Activated T-helper 2 cell treated with anti-CD3 and anti-CD28 coated beads, Interferon-gamma antibody, Interleukin-2, Interleukin-4, amounts not matched to agents 10 μg/mL and 5 μg/mL and 100 μg/mL, durations not matched to agents 14 hours and 24 hours and 36 hours (primary cell): ENCODE measurements at regions not wholly inside any gene's neighbourhood (a gene's known extent, or its start where the extent isn't known, plus 50 kb on each side); places are given as distances from the start of the nearest gene placed in this dataset.

Source experiments
- DNase-seq: peaks from one replicate; pipeline ENCODE4 v3.0.0; 2021; ENCODE audit warnings: low spot score
- H3K27ac Mint-ChIP-seq: one replicate; pipeline ENCODE4 v1.8.0; 2021; ENCODE audit warnings: mixed read lengths
- H3K27me3 Mint-ChIP-seq: one replicate; pipeline ENCODE4 v1.8.0; 2021; ENCODE audit warnings: low read depth, mixed read lengths
- H3K36me3 Mint-ChIP-seq: one replicate; pipeline ENCODE4 v1.8.0; 2021; ENCODE audit warnings: low read depth, mixed read lengths
- H3K4me1 Mint-ChIP-seq: one replicate; pipeline ENCODE4 v1.8.0; 2021; ENCODE audit warnings: low read depth, mixed read lengths
- H3K4me3 Mint-ChIP-seq: one replicate; pipeline ENCODE4 v1.8.0; 2021; ENCODE audit warnings: low read depth, mild to moderate bottlenecking, moderate library complexity, mixed read lengths
- H3K9me3 Mint-ChIP-seq: one replicate; pipeline ENCODE4 v1.8.0; 2021; ENCODE audit warnings: mixed read lengths
- intact Hi-C: fragments of 100-400 bp; cut with micrococcal nuclease; formaldehyde crosslinking; loops from one replicate; pipeline ENCODE4 v1.15.1; 2023

DNA sequence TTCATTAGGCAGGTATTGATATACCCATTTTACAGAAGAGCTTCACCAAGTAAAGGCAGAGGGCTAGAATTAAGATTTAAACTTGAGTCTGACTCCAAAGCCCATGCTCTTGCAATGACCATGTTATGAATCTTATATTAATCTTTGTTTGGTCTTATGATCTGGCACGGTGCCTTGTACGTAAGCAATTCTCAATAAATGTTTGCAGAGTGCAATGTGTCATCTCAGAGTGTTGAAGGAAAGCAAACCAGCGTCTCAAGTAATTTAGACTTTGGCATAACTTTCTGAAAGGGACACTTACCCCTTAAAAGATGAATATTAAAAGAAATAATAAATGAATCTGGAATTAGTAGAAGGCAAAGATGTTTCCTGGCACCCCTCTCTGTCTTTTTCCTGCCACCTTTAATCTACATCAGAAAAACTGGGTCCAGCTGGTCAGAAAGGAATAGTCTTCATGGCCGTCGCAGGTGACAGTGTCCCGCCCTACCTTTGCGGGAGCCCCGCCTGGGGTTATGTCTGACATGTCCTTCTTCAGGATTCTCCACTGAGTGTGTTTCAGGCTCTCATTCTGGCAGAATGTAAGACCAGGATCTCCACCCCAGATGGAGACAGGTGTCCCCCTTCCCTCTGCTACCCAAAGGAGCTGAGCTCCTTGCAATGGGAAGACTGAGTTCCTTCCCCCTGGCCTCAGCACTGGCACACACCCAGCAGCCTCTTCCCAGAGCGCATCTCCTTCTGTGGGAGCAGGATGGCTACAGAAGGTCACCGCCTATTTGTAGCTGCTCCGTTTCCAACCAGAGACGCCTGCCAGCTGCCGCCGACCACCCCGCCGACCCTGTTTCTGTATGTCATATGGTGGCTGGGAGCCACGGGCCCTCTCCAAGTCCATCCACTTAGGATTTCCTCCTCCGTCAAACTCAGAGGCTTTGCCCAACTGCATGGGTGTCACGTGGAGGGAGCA, 266.3 kb upstream of the ECI2 start:
- Mint-ChIP-seq H3K27me3 (no peaks in the 10 kb centered on the region), H3K4me1 (no peaks in the 10 kb centered on the region), H3K9me3 (no peaks in the 10 kb centered on the region), H3K36me3 (no peaks in the 10 kb centered on the region), H3K4me3 (no peak overlapping the region), H3K27ac (no peak overlapping the region)
- intact Hi-C loops = no loop called here
- no peak for DNase-seq

DNA sequence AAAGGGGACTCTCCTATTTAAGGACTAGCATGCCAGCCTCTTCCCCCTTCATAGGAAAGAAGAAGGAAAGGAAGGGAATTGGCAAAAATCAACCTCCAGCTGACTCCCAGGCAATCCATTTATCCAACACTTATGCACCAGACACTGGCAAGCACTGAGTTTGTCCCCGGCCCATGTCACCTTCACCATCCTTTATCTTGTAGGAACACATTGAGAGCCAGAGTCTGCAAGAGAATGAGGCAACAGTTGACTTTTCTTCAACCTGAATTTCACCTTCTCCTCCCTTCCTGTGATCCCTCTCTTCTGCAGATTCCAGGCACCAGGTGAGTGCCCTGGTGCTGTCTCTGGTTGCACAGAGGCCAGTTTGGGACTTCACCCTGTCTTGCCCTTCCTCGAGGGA, 264.3 kb upstream of the ECI2 start:
- no peak overlapping the region for H3K4me3 Mint-ChIP-seq
- no peak for DNase-seq
- H3K27me3 Mint-ChIP-seq = peaks cover 3% of the 10 kb centered on the region
- H3K4me1 Mint-ChIP-seq = no peaks in the 10 kb centered on the region
- H3K36me3 Mint-ChIP-seq = no peaks in the 10 kb centered on the region
- H3K9me3 Mint-ChIP-seq = no peaks in the 10 kb centered on the region
- no peak overlapping the region for H3K27ac Mint-ChIP-seq
- intact Hi-C loops = no loop called here

DNA sequence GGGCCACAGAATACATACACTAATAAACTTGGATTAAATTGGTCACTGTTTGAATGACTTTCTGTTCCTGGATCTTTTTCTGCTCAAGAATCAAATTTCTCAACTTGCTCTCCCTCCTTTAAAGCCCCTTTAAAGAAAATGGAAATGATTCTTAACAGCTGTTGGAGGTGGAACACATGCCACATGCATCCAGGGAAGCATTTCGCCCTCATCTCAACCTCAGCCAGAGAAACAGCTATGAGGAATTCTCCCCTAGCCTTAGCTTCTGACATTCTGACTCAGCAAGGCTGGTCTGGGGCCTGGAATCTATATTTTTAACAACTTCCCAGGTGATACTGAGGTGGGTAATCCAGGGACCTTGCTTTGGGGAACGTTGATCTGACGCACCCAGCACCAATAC, 263.4 kb upstream of the ECI2 start:
- no peak for DNase-seq

DNA sequence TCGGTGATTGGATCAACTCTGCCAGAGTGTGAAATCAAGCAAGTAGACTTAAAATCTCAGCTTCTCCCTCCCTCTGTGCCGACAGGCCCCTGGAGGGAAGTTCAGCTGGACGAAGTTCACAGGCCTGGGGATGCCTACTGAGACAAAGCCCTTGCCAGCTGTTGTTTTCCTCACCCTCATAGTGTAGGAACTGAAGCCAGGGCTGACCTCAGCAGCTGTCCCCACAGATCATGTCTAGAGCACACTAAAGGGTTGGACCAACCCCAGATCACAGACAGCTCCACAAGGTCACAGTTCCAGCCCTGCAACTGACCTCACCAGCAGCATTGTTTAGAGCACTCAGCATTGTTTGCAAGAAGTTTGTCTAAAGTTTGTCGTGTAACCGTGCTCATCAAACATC, 261.9 kb upstream of the ECI2 start:
- H3K4me1 Mint-ChIP-seq = no peaks in the 10 kb centered on the region
- H3K27me3 Mint-ChIP-seq = peaks cover 6% of the 10 kb centered on the region
- no peak overlapping the region for H3K4me3 Mint-ChIP-seq

More for the DNA sequence above, 263.4 kb upstream of the ECI2 start:
- Mint-ChIP-seq H3K4me3 (no peak overlapping the region), H3K36me3 (no peaks in the 10 kb centered on the region), H3K9me3 (no peaks in the 10 kb centered on the region), H3K4me1 (no peaks in the 10 kb centered on the region), H3K27me3 (peaks cover 6% of the 10 kb centered on the region), H3K27ac (no peak overlapping the region)
- intact Hi-C loops = no loop called here

GRCh38 chr6:4396044-4396443, 260.7 kb upstream of the ECI2 start:
- intact Hi-C loops = no loop called here
- no peak overlapping the region for H3K27ac Mint-ChIP-seq
- H3K4me1 Mint-ChIP-seq = no peaks in the 10 kb centered on the region
- peaks cover 6% of the 10 kb centered on the region for H3K27me3 Mint-ChIP-seq
- H3K36me3 Mint-ChIP-seq = no peaks in the 10 kb centered on the region
- no peaks in the 10 kb centered on the region for H3K9me3 Mint-ChIP-seq
- no peak for DNase-seq
- no peak overlapping the region for H3K4me3 Mint-ChIP-seq

More for the DNA sequence above, 261.9 kb upstream of the ECI2 start:
- DNase-seq = no peak
- Mint-ChIP-seq H3K36me3 (no peaks in the 10 kb centered on the region), H3K9me3 (no peaks in the 10 kb centered on the region), H3K27ac (no peak overlapping the region)
- intact Hi-C loops = no loop called here

- no peaks in the 10 kb centered on the region for H3K36me3 Mint-ChIP-seq
- no peak overlapping the region for H3K4me3 Mint-ChIP-seq
- H3K9me3 Mint-ChIP-seq = no peaks in the 10 kb centered on the region
- no peak for DNase-seq
- peaks cover 6% of the 10 kb centered on the region for H3K27me3 Mint-ChIP-seq
- no peaks in the 10 kb centered on the region for H3K4me1 Mint-ChIP-seq
- H3K27ac Mint-ChIP-seq = no peak overlapping the region
- intact Hi-C loops = no loop called here
Observed at GRCh38 chr6:4395386-4395785, 260.0 kb upstream of the ECI2 start.

- Mint-ChIP-seq H3K27me3 (peaks cover 6% of the 10 kb centered on the region), H3K9me3 (no peaks in the 10 kb centered on the region), H3K27ac (no peak overlapping the region), H3K36me3 (no peaks in the 10 kb centered on the region), H3K4me3 (no peak overlapping the region), H3K4me1 (no peaks in the 10 kb centered on the region)
- intact Hi-C loops = no loop called here
- DNase-seq = no peak
Observed at GRCh38 chr6:4394786-4395185, 259.4 kb upstream of the ECI2 start.

- Mint-ChIP-seq H3K4me1 (no peaks in the 10 kb centered on the region), H3K9me3 (peaks cover 11% of the 10 kb centered on the region), H3K4me3 (no peak overlapping the region), H3K36me3 (peaks cover 3% of the 10 kb centered on the region), H3K27me3 (no peaks in the 10 kb centered on the region), H3K27ac (no peak overlapping the region)
- no peak for DNase-seq
- intact Hi-C loops = no loop called here
Observed at GRCh38 chr6:4388675-4389074, 253.3 kb upstream of the ECI2 start.

- intact Hi-C loops = no loop called here
- Mint-ChIP-seq H3K9me3 (peaks cover 18% of the 10 kb centered on the region), H3K4me3 (no peak overlapping the region), H3K27ac (no peak overlapping the region), H3K4me1 (no peaks in the 10 kb centered on the region), H3K36me3 (peaks cover 3% of the 10 kb centered on the region), H3K27me3 (no peaks in the 10 kb centered on the region)
- no peak for DNase-seq
Observed at GRCh38 chr6:4384656-4385055, 249.3 kb upstream of the ECI2 start.

- Mint-ChIP-seq H3K27me3 (no peaks in the 10 kb centered on the region), H3K4me3 (no peak overlapping the region), H3K36me3 (peaks cover 3% of the 10 kb centered on the region), H3K4me1 (no peaks in the 10 kb centered on the region), H3K9me3 (peaks cover 18% of the 10 kb centered on the region), H3K27ac (no peak overlapping the region)
- DNase-seq = no peak
- intact Hi-C loops = no loop called here
Observed at GRCh38 chr6:4383910-4384638, 248.7 kb upstream of the ECI2 start.

DNA sequence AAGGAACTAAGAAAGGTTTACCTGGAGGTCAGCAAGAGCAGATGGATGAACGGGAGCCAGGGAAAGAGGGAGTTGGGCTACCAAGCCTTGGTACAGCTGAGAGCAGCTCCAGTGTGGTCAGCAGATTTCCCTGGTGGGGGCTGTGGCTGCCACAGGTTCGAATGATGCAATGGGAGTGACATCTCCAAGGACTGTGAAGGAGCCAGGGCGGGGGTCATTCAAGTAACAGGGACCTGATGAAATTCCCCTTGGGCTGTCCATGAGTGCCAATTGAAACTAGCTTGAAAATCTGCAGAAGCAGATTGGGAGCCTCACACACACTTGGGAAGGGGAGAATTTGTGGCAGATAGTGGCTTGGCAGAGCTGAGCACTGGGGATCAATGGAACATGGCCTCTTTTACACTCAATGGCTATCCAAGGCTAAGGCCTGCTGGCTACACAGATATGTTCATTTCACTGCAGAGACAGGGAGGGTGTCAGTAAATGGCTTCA, 247.0 kb upstream of the ECI2 start:
- Mint-ChIP-seq H3K4me1 (no peaks in the 10 kb centered on the region), H3K4me3 (no peak overlapping the region), H3K36me3 (peaks cover 3% of the 10 kb centered on the region)

GRCh38 chr6:4381381-4381780, 246.0 kb upstream of the ECI2 start:
- Mint-ChIP-seq H3K36me3 (peaks cover 3% of the 10 kb centered on the region), H3K27ac (no peak overlapping the region), H3K4me1 (no peaks in the 10 kb centered on the region), H3K4me3 (no peak overlapping the region), H3K27me3 (no peaks in the 10 kb centered on the region), H3K9me3 (peaks cover 18% of the 10 kb centered on the region)
- intact Hi-C loops = no loop called here
- no peak for DNase-seq

More for the DNA sequence above, 247.0 kb upstream of the ECI2 start:
- H3K27me3 Mint-ChIP-seq = no peaks in the 10 kb centered on the region
- DNase-seq = no peak
- intact Hi-C loops = no loop called here
- no peak overlapping the region for H3K27ac Mint-ChIP-seq
- peaks cover 18% of the 10 kb centered on the region for H3K9me3 Mint-ChIP-seq

GRCh38 chr6:4380881-4381281, 245.5 kb upstream of the ECI2 start:
- Mint-ChIP-seq H3K36me3 (peaks cover 3% of the 10 kb centered on the region), H3K27ac (no peak overlapping the region), H3K4me1 (no peaks in the 10 kb centered on the region), H3K27me3 (no peaks in the 10 kb centered on the region), H3K9me3 (peaks cover 18% of the 10 kb centered on the region), H3K4me3 (no peak overlapping the region)
- DNase-seq = no peak
- intact Hi-C loops = no loop called here
